B cell (primary cell): ENCODE measurements at regions not wholly inside any gene's neighbourhood (a gene's known extent, or its start where the extent isn't known, plus 50 kb on each side); places are given as distances from the start of the nearest gene placed in this dataset.

Source experiments
- ATAC-seq: fragments of 200-7000 bp; cut with Tn5 transposase; one replicate; pipeline ENCODE4 v1.10.0; 2021; ENCODE audit warnings: low read depth, mild to moderate bottlenecking, moderate number of reproducible peaks, moderate library complexity
- CTCF ChIA-PET: fragments of 350-600 bp; sonication (Branson Sonifier 250); formaldehyde crosslinking; loops from one replicate; lab custom pipeline; 2021; ENCODE audit warnings: antibody characterized with exemption, inconsistent platforms; lab: Charles Lee
- POLR2A ChIA-PET: fragments of 350-600 bp; sonication (Branson Sonifier 250); formaldehyde crosslinking; loops from one replicate; lab custom pipeline; 2021; ENCODE audit warnings: antibody characterized with exemption; lab: Charles Lee
- DNase-seq: peaks from one replicate; pipeline ENCODE4 v3.0.0; 2013
- H2AFZ ChIP-seq: 2 replicates; pipeline ENCODE4 v1.6.1; 2012; ENCODE audit warnings: mild to moderate bottlenecking, low read depth, low read length; ENCODE audit not compliant: insufficient read depth, poor library complexity, severe bottlenecking
- H3K27ac ChIP-seq, 2 donors: 1 replicate in 1 of 2; 2 replicates in 1 of 2; pipeline ENCODE4 v1.5.1; 2012 to 2013; ENCODE audit warnings: low read length in 2 of 2, mild to moderate bottlenecking in 2 of 2, moderate library complexity in 1 of 2
- H3K27me3 ChIP-seq, 4 experiments: fragments of 200-600 bp in 1 of 4; sonication (generic) in 1 of 4; replicated peaks in 1 of 4; 1 replicate in 2 of 4; 2 replicates in 2 of 4; pipeline versions ENCODE4 v1.6.1 to v1.7.0; 2013 to 2016; ENCODE audit warnings: low read length in 3 of 4, mild to moderate bottlenecking in 2 of 4, mixed read lengths in 1 of 4, moderate library complexity in 1 of 4; ENCODE audit not compliant: insufficient read depth in 4 of 4, control insufficient read depth in 3 of 4; ENCODE audit errors: control extremely low read depth in 1 of 4
- H3K36me3 ChIP-seq, 2 experiments: replicated peaks in 1 of 2; 1 replicate in 1 of 2; 2 replicates in 1 of 2; pipeline versions ENCODE4 v1.6.1 to v1.7.1; 2013; ENCODE audit warnings: low read length in 1 of 2; ENCODE audit not compliant: insufficient read depth in 2 of 2, control insufficient read depth in 1 of 2; ENCODE audit errors: control extremely low read depth in 1 of 2, extremely low read depth in 1 of 2
- H3K4me1 ChIP-seq, 2 donors: fragments of 200-600 bp in 1 of 2; sonication (generic) in 1 of 2; 1 replicate in 1 of 2; 2 replicates in 1 of 2; pipeline versions ENCODE4 v1.5.1 to v1.6.1; 2013 to 2017; ENCODE audit warnings: low read length in 2 of 2; ENCODE audit not compliant: control insufficient read depth in 2 of 2, insufficient read depth in 2 of 2
- H3K4me2 ChIP-seq: replicated peaks from 2 replicates; pipeline ENCODE3; 2012; ENCODE audit warnings: mild to moderate bottlenecking, low read depth, low read length; ENCODE audit not compliant: poor library complexity, severe bottlenecking
- H3K4me3 ChIP-seq, 5 experiments: fragments of 200-600 bp in 1 of 5; sonication (generic) in 1 of 5; 1 replicate in 3 of 5; 2 replicates in 2 of 5; pipeline versions ENCODE4 v1.5.1 to v1.7.0; 2011 to 2016; ENCODE audit warnings: low read length in 4 of 5, mild to moderate bottlenecking in 4 of 5, low read depth in 2 of 5, control low read depth in 1 of 5, moderate library complexity in 1 of 5; ENCODE audit not compliant: insufficient read depth in 1 of 5; ENCODE audit errors: control extremely low read depth in 1 of 5, extremely low read depth in 1 of 5
- H3K79me2 ChIP-seq: fragments of 200-600 bp; sonication (generic); one replicate; pipeline ENCODE4 v1.6.0; 2016; ENCODE audit warnings: low read length; ENCODE audit not compliant: control insufficient read depth, insufficient read depth
- H3K9ac ChIP-seq: fragments of 200-600 bp; sonication (generic); 2 replicates; pipeline ENCODE4 v1.6.1; 2017; ENCODE audit warnings: mild to moderate bottlenecking, low read length, moderate library complexity
- H3K9me3 ChIP-seq, 3 donors: one replicate each; pipeline versions ENCODE4 v1.6.1 to v1.7.1; 2013; ENCODE audit warnings: low read length in 2 of 3; ENCODE audit not compliant: control insufficient read depth in 2 of 3, insufficient read depth in 1 of 3; ENCODE audit errors: control extremely low read depth in 1 of 3
- H4K20me1 ChIP-seq: 2 replicates; pipeline ENCODE4 v1.6.0; 2012; ENCODE audit warnings: mild to moderate bottlenecking, low read length; ENCODE audit not compliant: insufficient read depth, control insufficient read depth, poor library complexity, severe bottlenecking
- H3K27ac Mint-ChIP-seq: one replicate; pipeline ENCODE4 v1.8.0; 2021; ENCODE audit warnings: mixed read lengths
- H3K27me3 Mint-ChIP-seq: one replicate; pipeline ENCODE4 v1.8.0; 2021; ENCODE audit warnings: mixed read lengths
- H3K4me1 Mint-ChIP-seq: one replicate; pipeline ENCODE4 v1.8.0; 2021; ENCODE audit warnings: mixed read lengths
- H3K4me3 Mint-ChIP-seq: one replicate; pipeline ENCODE4 v1.8.0; 2021; ENCODE audit warnings: mixed read lengths
- H3K9me3 Mint-ChIP-seq: one replicate; pipeline ENCODE4 v1.8.0; 2022; ENCODE audit warnings: mixed read lengths; ENCODE audit not compliant: insufficient read depth
- EZH2 ChIP-seq: IDR thresholded peaks from 2 replicates; pipeline ENCODE4 v1.6.1; 2012; ENCODE audit warnings: borderline replicate concordance, low read depth, mild to moderate bottlenecking, moderate library complexity, low read length; ENCODE audit not compliant: insufficient read depth, poor library complexity, severe bottlenecking
- WGBS: methylation state at CpG from one replicate; pipeline ENCODE4 v1.1.5; 2013; ENCODE audit warnings: missing lambda C conversion rate; ENCODE audit not compliant: insufficient coverage; 5-methylcytosine and 5-hydroxymethylcytosine counted together
- intact Hi-C: fragments of 100-400 bp; cut with micrococcal nuclease; formaldehyde crosslinking; loops from one replicate; pipeline ENCODE4 v1.10.0; 2022
- TF ChIP-seq, protein P1 (sequence below): fragments of 200-600 bp; IDR thresholded peaks from one replicate; pipeline ENCODE4 v1.8.0; 2022; ENCODE audit warnings: antibody characterized with exemption, mild to moderate bottlenecking

DNA sequence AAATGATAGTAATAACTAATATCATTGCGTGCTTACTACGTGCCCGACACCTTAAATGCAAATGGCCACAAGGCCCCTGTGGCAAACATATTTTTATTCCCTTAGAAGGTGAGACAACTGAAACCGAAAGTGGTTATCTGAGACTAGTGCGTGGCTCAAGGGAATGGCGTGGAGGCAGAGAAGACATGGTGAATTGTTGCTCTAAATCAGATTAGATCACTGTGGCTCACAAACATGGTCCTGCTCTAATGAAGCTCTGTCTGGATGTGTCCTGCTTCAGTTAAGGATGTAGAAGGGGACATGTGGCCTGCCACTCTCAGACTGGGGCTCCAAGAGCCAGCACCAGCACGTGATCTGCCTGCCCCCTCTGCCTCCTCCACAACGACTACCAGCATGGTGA is 124.2 kb upstream of the GMDS start:
- Mint-ChIP-seq H3K27me3 (no peaks in the 10 kb centered on the region), H3K4me1 (no peaks in the 10 kb centered on the region), H3K27ac (no peak overlapping the region), H3K4me3 (no peak overlapping the region), H3K9me3 (no peaks in the 10 kb centered on the region)
- ChIA-PET CTCF (no interaction called here), POLR2A (no interaction called here)
- H3K79me2 ChIP-seq, result no peaks in the 10 kb centered on the region
- no peaks in the 10 kb centered on the region for H4K20me1 ChIP-seq
- H3K27ac ChIP-seq, result no peak overlapping the region
- H3K9ac ChIP-seq, result no peak overlapping the region
- intact Hi-C loops, result no loop called here
- no peaks in the 10 kb centered on the region for H3K27me3 ChIP-seq
- no peak for DNase-seq
- no peaks in the 10 kb centered on the region for H3K4me1 ChIP-seq
- no peaks in the 10 kb centered on the region for H3K36me3 ChIP-seq
- H3K4me2 ChIP-seq, result no peak overlapping the region
- H3K9me3 ChIP-seq, result peaks cover 0 to 4% (median 0%) of the 10 kb centered on the region in 3 donors
- 91% methylated on average over 6 of the region's 8 CpGs for WGBS
- no peak overlapping the region for H2AFZ ChIP-seq
- no peak overlapping the region for H3K4me3 ChIP-seq
- TF ChIP-seq, protein P1, sequence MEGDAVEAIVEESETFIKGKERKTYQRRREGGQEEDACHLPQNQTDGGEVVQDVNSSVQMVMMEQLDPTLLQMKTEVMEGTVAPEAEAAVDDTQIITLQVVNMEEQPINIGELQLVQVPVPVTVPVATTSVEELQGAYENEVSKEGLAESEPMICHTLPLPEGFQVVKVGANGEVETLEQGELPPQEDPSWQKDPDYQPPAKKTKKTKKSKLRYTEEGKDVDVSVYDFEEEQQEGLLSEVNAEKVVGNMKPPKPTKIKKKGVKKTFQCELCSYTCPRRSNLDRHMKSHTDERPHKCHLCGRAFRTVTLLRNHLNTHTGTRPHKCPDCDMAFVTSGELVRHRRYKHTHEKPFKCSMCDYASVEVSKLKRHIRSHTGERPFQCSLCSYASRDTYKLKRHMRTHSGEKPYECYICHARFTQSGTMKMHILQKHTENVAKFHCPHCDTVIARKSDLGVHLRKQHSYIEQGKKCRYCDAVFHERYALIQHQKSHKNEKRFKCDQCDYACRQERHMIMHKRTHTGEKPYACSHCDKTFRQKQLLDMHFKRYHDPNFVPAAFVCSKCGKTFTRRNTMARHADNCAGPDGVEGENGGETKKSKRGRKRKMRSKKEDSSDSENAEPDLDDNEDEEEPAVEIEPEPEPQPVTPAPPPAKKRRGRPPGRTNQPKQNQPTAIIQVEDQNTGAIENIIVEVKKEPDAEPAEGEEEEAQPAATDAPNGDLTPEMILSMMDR, result no peak
- TF ChIP-seq EZH2, result no peak
- ATAC-seq, result no peak

GRCh38 chr6:2363211-2363610 is 117.8 kb upstream of the GMDS start:
- WGBS, result no CpG with 5 or more reads among the region's 3 CpGs
- Mint-ChIP-seq H3K27ac (no peak overlapping the region), H3K4me1 (no peaks in the 10 kb centered on the region), H3K4me3 (no peak overlapping the region), H3K9me3 (no peaks in the 10 kb centered on the region), H3K27me3 (no peaks in the 10 kb centered on the region)
- Histone ChIP-seq H3K79me2 (no peaks in the 10 kb centered on the region), H3K27me3 (no peaks in the 10 kb centered on the region), H3K9ac (no peak overlapping the region), H3K9me3 (no peaks in the 10 kb centered on the region), H3K4me3 (no peak overlapping the region), H4K20me1 (no peaks in the 10 kb centered on the region), H3K27ac (no peak overlapping the region), H2AFZ (no peak overlapping the region), H3K4me2 (no peak overlapping the region), H3K36me3 (peaks cover 0 to 5% of the 10 kb centered on the region in 2 experiments), H3K4me1 (no peaks in the 10 kb centered on the region)
- ATAC-seq, result no peak
- ChIA-PET POLR2A (no interaction called here), CTCF (no interaction called here)
- TF ChIP-seq, protein P1, result no peak
- TF ChIP-seq EZH2, result no peak
- intact Hi-C loops, result no loop called here
- no peak for DNase-seq
